Vagina (tissue), 2 donors: ENCODE measurements at regions not wholly inside any gene's neighbourhood (a gene's known extent, or its start where the extent isn't known, plus 50 kb on each side); places are given as distances from the start of the nearest gene placed in this dataset.

Experiments used
- DNase-seq, 2 donors: peaks; one replicate each; pipeline ENCODE4 v3.0.0-alpha.2; 2017; ENCODE audit errors: extremely low spot score in 2 of 2
- H3K27ac ChIP-seq: fragments of 200-600 bp; sonication (generic); one replicate; pipeline ENCODE4 v1.5.1; 2019
- H3K27me3 ChIP-seq: fragments of 200-600 bp; sonication (generic); one replicate; pipeline ENCODE4 v1.5.1; 2019
- H3K36me3 ChIP-seq, 2 donors: fragments of 200-600 bp; sonication (generic); one replicate each; pipeline ENCODE4 v1.5.1; 2017 to 2019
- H3K4me1 ChIP-seq: fragments of 200-600 bp; sonication (generic); one replicate; pipeline ENCODE4 v1.5.1; 2019
- H3K4me3 ChIP-seq, 2 donors: fragments of 200-600 bp; sonication (generic); 1 replicate in 1 of 2; 2 replicates in 1 of 2; pipeline ENCODE4 v1.5.1; 2016 to 2019
- H3K9me3 ChIP-seq: fragments of 200-600 bp; sonication (generic); one replicate; pipeline ENCODE4 v1.5.1; 2019
- POLR2A ChIP-seq, 2 donors: fragments of 450-650 bp; IDR thresholded peaks; one replicate each; pipeline ENCODE4 v1.6.1; 2017; ENCODE audit warnings: antibody characterized with exemption in 2 of 2, mild to moderate bottlenecking in 2 of 2, moderate library complexity in 2 of 2
- POLR2AphosphoS5 ChIP-seq, 2 donors: sonication (generic); formaldehyde crosslinking; IDR thresholded peaks; one replicate each; pipeline ENCODE4 v1.9.0; 2017; ENCODE audit warnings: antibody characterized with exemption in 2 of 2, mild to moderate bottlenecking in 2 of 2, low read depth in 1 of 2; ENCODE audit not compliant: insufficient read depth in 1 of 2
- intact Hi-C: fragments of 100-400 bp; cut with DNase I; formaldehyde crosslinking; loops from one replicate; pipeline ENCODE4 v1.15.1; 2023
- TF ChIP-seq, protein P1 (sequence below), 3 experiments: fragments of 450-650 bp in 2 of 3; fragments of 200-600 bp in 1 of 3; sonication (generic) in 1 of 3; IDR thresholded peaks; one replicate each; pipeline ENCODE4 v1.5.1; 2017 to 2019; ENCODE audit warnings: antibody characterized with exemption in 3 of 3, mild to moderate bottlenecking in 2 of 3, moderate library complexity in 2 of 3

DNA sequence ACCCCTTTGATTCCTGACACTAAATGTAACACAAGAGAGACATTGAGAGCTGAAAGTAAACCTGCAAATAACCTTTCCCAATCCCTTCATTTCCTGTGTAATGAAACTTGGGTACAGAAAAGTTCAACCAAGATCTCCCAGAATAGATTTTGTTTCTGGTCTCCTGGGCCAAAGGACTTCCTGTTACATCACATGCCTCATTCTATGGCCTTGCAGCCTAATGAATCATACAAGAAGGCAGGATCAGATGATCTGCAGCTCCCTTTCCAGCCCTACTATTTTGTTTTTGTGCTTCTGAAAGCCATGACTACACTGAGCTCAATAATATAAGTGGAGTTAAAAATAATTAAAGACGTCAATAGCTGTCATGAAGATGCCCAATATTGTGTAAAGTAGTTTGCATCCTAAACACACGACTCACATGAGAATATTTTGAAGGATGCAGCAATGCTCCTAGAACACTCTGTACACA, 73.4 kb upstream of the NOX3 start:
- TF ChIP-seq POLR2AphosphoS5 (IDR thresholded peaks at IDR 0.05; ENCODE audit: insufficient read depth in 1 of 2, low read depth in 1 of 2) = peak in 1 of 2 donors; percentile 51
- TF ChIP-seq, protein P1, sequence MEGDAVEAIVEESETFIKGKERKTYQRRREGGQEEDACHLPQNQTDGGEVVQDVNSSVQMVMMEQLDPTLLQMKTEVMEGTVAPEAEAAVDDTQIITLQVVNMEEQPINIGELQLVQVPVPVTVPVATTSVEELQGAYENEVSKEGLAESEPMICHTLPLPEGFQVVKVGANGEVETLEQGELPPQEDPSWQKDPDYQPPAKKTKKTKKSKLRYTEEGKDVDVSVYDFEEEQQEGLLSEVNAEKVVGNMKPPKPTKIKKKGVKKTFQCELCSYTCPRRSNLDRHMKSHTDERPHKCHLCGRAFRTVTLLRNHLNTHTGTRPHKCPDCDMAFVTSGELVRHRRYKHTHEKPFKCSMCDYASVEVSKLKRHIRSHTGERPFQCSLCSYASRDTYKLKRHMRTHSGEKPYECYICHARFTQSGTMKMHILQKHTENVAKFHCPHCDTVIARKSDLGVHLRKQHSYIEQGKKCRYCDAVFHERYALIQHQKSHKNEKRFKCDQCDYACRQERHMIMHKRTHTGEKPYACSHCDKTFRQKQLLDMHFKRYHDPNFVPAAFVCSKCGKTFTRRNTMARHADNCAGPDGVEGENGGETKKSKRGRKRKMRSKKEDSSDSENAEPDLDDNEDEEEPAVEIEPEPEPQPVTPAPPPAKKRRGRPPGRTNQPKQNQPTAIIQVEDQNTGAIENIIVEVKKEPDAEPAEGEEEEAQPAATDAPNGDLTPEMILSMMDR (IDR thresholded peaks at IDR 0.05) = no peak
- H3K27me3 ChIP-seq = no peaks in the 10 kb centered on the region
- H3K4me3 ChIP-seq = no peak overlapping the region
- H3K9me3 ChIP-seq = no peaks in the 10 kb centered on the region
- no peak overlapping the region for H3K27ac ChIP-seq
- DNase-seq = no peak
- intact Hi-C loops = no loop called here
- no peaks in the 10 kb centered on the region for H3K36me3 ChIP-seq
- no peaks in the 10 kb centered on the region for H3K4me1 ChIP-seq

DNA sequence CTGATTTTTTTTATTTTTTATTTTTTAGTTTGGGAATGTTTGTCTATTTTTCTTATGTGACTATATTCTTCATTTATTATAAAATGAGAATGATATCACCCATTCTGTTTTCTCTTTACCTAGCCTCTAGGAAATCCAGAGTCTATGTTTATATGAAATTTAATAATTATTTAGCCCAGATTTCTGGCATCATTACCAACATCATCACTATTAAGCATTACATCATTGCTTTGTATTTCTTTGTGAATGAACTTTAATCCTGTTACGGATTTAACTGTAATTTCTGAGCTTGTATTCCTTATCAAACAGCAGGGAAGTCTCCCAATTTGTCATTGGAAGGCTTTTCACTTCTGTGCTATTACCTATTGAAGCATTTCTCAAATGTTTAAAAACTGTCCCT, 72.7 kb upstream of the NOX3 start:
- H3K4me1 ChIP-seq = no peaks in the 10 kb centered on the region
- intact Hi-C loops = no loop called here
- no peaks in the 10 kb centered on the region for H3K36me3 ChIP-seq
- no peak overlapping the region for H3K27ac ChIP-seq
- no peak for DNase-seq
- H3K9me3 ChIP-seq = no peaks in the 10 kb centered on the region
- no peaks in the 10 kb centered on the region for H3K27me3 ChIP-seq
- TF ChIP-seq, protein P1 (IDR thresholded peaks at IDR 0.05) = no peak
- no peak overlapping the region for H3K4me3 ChIP-seq

- intact Hi-C loops = no loop called here
- Histone ChIP-seq H3K36me3 (no peaks in the 10 kb centered on the region), H3K4me3 (no peak overlapping the region), H3K27me3 (no peaks in the 10 kb centered on the region), H3K9me3 (no peaks in the 10 kb centered on the region), H3K4me1 (no peaks in the 10 kb centered on the region), H3K27ac (no peak overlapping the region)
- TF ChIP-seq POLR2A (IDR thresholded peaks at IDR 0.05) (no peak), POLR2AphosphoS5 (IDR thresholded peaks at IDR 0.05; ENCODE audit: insufficient read depth in 1 of 2, low read depth in 1 of 2) (no peak)
- TF ChIP-seq, protein P1 (IDR thresholded peaks at IDR 0.05) = no peak
- DNase-seq = no peak
Measured at GRCh38 chr6:155527443-155527842, 71.8 kb upstream of the NOX3 start.

DNA sequence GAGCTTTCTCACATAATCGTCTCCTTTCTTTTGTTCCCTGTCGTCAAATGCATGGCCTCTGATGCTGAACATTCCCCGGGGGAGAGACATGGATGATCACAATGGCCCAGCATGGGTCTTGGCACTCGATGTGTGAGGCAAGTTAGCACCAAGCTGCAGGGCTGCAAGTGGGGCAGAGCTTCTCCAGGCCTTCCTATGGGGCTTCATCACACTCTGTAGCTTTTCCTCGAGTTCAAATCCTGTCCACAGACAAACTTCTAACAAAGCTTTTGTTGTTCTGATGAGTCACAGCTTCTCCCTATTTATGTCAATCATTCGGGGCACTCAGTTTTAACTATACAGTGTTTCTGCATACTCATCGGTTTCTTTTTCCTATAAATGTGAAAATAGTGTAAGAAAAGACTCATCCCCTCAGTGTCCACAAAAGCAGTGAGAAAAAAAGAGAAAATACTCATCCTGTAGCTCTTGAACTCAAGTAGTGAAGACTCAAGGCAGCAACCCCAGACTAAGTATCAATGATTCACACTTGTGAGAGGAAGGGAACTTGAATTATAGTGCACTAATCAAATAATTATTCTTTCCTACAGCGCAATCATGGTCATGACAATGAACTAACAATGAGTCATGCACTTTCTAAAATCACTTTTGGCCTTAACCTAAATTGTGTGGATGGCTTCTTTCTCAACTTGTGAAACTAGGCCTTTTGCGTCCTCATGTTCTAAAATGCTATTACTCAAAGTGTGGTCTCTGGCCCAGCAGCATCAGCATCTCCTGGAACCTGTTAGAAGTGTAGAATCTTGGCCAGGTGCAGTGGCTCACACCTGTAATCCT, 68.4 kb upstream of the NOX3 start:
- no peak for DNase-seq
- no peak overlapping the region for H3K4me3 ChIP-seq
- no peaks in the 10 kb centered on the region for H3K4me1 ChIP-seq
- intact Hi-C loops = no loop called here
- H3K36me3 ChIP-seq = no peaks in the 10 kb centered on the region
- no peak overlapping the region for H3K27ac ChIP-seq
- H3K9me3 ChIP-seq = no peaks in the 10 kb centered on the region
- TF ChIP-seq, protein P1 (IDR thresholded peaks at IDR 0.05) = no peak
- no peak for TF ChIP-seq POLR2AphosphoS5 (IDR thresholded peaks at IDR 0.05; ENCODE audit: insufficient read depth in 1 of 2, low read depth in 1 of 2)
- TF ChIP-seq POLR2A (IDR thresholded peaks at IDR 0.05) = no peak
- no peaks in the 10 kb centered on the region for H3K27me3 ChIP-seq

DNA sequence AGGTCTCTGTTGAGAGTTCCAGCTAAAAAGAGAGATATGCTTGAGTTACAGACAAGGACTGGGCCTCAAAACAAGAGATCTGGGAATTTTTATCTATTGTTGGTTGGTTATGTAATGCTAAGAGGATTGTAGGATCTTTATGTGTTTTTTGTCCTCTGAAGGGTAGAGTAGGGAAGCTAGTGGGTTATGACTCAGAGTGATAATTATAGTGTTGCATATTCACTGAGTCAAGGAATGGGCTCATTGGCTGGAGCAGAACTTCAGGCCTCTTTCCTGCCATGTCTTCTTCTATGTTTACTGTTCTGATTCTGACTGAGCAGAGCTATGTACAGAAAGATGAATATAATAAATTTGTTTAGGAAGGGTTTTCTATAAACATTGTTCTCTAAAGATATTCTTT, 66.1 kb upstream of the NOX3 start:
- no peak for DNase-seq
- Histone ChIP-seq H3K36me3 (no peaks in the 10 kb centered on the region), H3K4me1 (no peaks in the 10 kb centered on the region), H3K9me3 (no peaks in the 10 kb centered on the region), H3K4me3 (no peak overlapping the region), H3K27me3 (no peaks in the 10 kb centered on the region), H3K27ac (no peak overlapping the region)
- TF ChIP-seq POLR2A (IDR thresholded peaks at IDR 0.05) (no peak), POLR2AphosphoS5 (IDR thresholded peaks at IDR 0.05; ENCODE audit: insufficient read depth in 1 of 2, low read depth in 1 of 2) (no peak)
- TF ChIP-seq, protein P1 (IDR thresholded peaks at IDR 0.05) = no peak
- intact Hi-C loops = no loop called here
